ENCODE measurements at regions not wholly inside any gene's neighbourhood (a gene's known extent, or its start where the extent isn't known, plus 50 kb on each side); places are given as distances from the start of the nearest gene placed in this dataset.
"Not testable (repeated sequence)": the region's sequence is repeated elsewhere in the genome, so short reads cannot be mapped to it uniquely, and the experiment has no call there.

- no peaks in the 10 kb centered on the region for H3K4me1 ChIP-seq (ENCODE audit: insufficient read depth, low read length)
These were observed 127.4 kb upstream of the ANKRD50 start for GRCh38 chr4:124839786-124840390.

GRCh38 chr4:124833831-124834505, 121.4 kb upstream of the ANKRD50 start:
- H3K36me3 ChIP-seq (ENCODE audit: insufficient read depth, low read length) = no peaks in the 10 kb centered on the region
- H3K27ac ChIP-seq (ENCODE audit: low read depth, low read length) = no peak overlapping the region
- H3K4me1 ChIP-seq (ENCODE audit: insufficient read depth, low read length) = no peaks in the 10 kb centered on the region
- no peaks in the 10 kb centered on the region for H3K9me3 ChIP-seq (ENCODE audit: low read length)
- H3K9ac ChIP-seq (ENCODE audit: low read length) = no peak overlapping the region
- no peak overlapping the region for H3K4me3 ChIP-seq (ENCODE audit: low read depth in 1 of 2, low read length in 2 of 2)
- no peaks in the 10 kb centered on the region for H3K27me3 ChIP-seq (ENCODE audit: control insufficient read depth in 1 of 2, insufficient read depth in 2 of 2, low read length in 2 of 2)

More at GRCh38 chr4:124839786-124840390, 127.4 kb upstream of the ANKRD50 start:
- H3K27ac ChIP-seq (ENCODE audit: low read depth, low read length) = no peak overlapping the region
- no peak overlapping the region for H3K4me3 ChIP-seq (ENCODE audit: low read depth in 1 of 2, low read length in 2 of 2)
- peaks cover 5% of the 10 kb centered on the region for H3K9me3 ChIP-seq (ENCODE audit: low read length)
- no peaks in the 10 kb centered on the region for H3K27me3 ChIP-seq (ENCODE audit: control insufficient read depth in 1 of 2, insufficient read depth in 2 of 2, low read length in 2 of 2)
- H3K36me3 ChIP-seq (ENCODE audit: insufficient read depth, low read length) = no peaks in the 10 kb centered on the region
- H3K9ac ChIP-seq (ENCODE audit: low read length) = no peak overlapping the region

GRCh38 chr4:124828382-124828781, 115.8 kb upstream of the ANKRD50 start:
- H3K9ac ChIP-seq (ENCODE audit: low read length) = no peak overlapping the region
- H3K27ac ChIP-seq (ENCODE audit: low read depth, low read length) = no peak overlapping the region
- H3K36me3 ChIP-seq (ENCODE audit: insufficient read depth, low read length) = no peaks in the 10 kb centered on the region
- no peak overlapping the region for H3K4me3 ChIP-seq (ENCODE audit: low read depth in 1 of 2, low read length in 2 of 2)
- no peaks in the 10 kb centered on the region for H3K27me3 ChIP-seq (ENCODE audit: control insufficient read depth in 1 of 2, insufficient read depth in 2 of 2, low read length in 2 of 2)
- no peaks in the 10 kb centered on the region for H3K9me3 ChIP-seq (ENCODE audit: low read length)
- no peaks in the 10 kb centered on the region for H3K4me1 ChIP-seq (ENCODE audit: insufficient read depth, low read length)

GRCh38 chr4:124817531-124817930, 105.0 kb upstream of the ANKRD50 start:
- no peak overlapping the region for H3K27ac ChIP-seq (ENCODE audit: low read depth, low read length)
- H3K27me3 ChIP-seq (ENCODE audit: control insufficient read depth in 1 of 2, insufficient read depth in 2 of 2, low read length in 2 of 2) = no peaks in the 10 kb centered on the region
- H3K4me1 ChIP-seq (ENCODE audit: insufficient read depth, low read length) = no peaks in the 10 kb centered on the region
- H3K9me3 ChIP-seq (ENCODE audit: low read length) = no peaks in the 10 kb centered on the region
- no peak overlapping the region for H3K9ac ChIP-seq (ENCODE audit: low read length)
- H3K36me3 ChIP-seq (ENCODE audit: insufficient read depth, low read length) = no peaks in the 10 kb centered on the region
- H3K4me3 ChIP-seq (ENCODE audit: low read depth in 1 of 2, low read length in 2 of 2) = no peak overlapping the region

GRCh38 chr4:124812203-124812602, 99.7 kb upstream of the ANKRD50 start:
- not testable (repeated sequence) for H3K9ac ChIP-seq (ENCODE audit: low read length); H3K27ac ChIP-seq (ENCODE audit: low read depth, low read length); H3K4me3 ChIP-seq (ENCODE audit: low read depth in 1 of 2, low read length in 2 of 2); H3K36me3 ChIP-seq (ENCODE audit: insufficient read depth, low read length); H3K27me3 ChIP-seq (ENCODE audit: control insufficient read depth in 1 of 2, insufficient read depth in 2 of 2, low read length in 2 of 2); H3K9me3 ChIP-seq (ENCODE audit: low read length)
- H3K4me1 ChIP-seq (ENCODE audit: insufficient read depth, low read length) = peaks cover 11% of the 10 kb centered on the region

- Histone ChIP-seq H3K9me3 (ENCODE audit: low read length) (no peaks in the 10 kb centered on the region), H3K27me3 (ENCODE audit: control insufficient read depth in 1 of 2, insufficient read depth in 2 of 2, low read length in 2 of 2) (no peaks in the 10 kb centered on the region), H3K9ac (ENCODE audit: low read length) (no peak overlapping the region), H3K36me3 (ENCODE audit: insufficient read depth, low read length) (no peaks in the 10 kb centered on the region), H3K4me3 (ENCODE audit: low read depth in 1 of 2, low read length in 2 of 2) (no peak overlapping the region), H3K27ac (ENCODE audit: low read depth, low read length) (no peak overlapping the region), H3K4me1 (ENCODE audit: insufficient read depth, low read length) (peaks cover 11% of the 10 kb centered on the region)
These were observed 98.3 kb upstream of the ANKRD50 start for GRCh38 chr4:124810827-124811226.

- Histone ChIP-seq H3K9me3 (ENCODE audit: low read length) (no peaks in the 10 kb centered on the region), H3K9ac (ENCODE audit: low read length) (no peak overlapping the region), H3K27me3 (ENCODE audit: control insufficient read depth in 1 of 2, insufficient read depth in 2 of 2, low read length in 2 of 2) (no peaks in the 10 kb centered on the region), H3K4me3 (ENCODE audit: low read depth in 1 of 2, low read length in 2 of 2) (no peak overlapping the region), H3K4me1 (ENCODE audit: insufficient read depth, low read length) (peaks cover 22% of the 10 kb centered on the region), H3K36me3 (ENCODE audit: insufficient read depth, low read length) (no peaks in the 10 kb centered on the region), H3K27ac (ENCODE audit: low read depth, low read length) (no peak overlapping the region)
These were observed 94.9 kb upstream of the ANKRD50 start for GRCh38 chr4:124807421-124807820.

- Histone ChIP-seq H3K27ac (ENCODE audit: low read depth, low read length) (no peak overlapping the region), H3K9ac (ENCODE audit: low read length) (no peak overlapping the region), H3K36me3 (ENCODE audit: insufficient read depth, low read length) (no peaks in the 10 kb centered on the region), H3K27me3 (ENCODE audit: control insufficient read depth in 1 of 2, insufficient read depth in 2 of 2, low read length in 2 of 2) (no peaks in the 10 kb centered on the region), H3K9me3 (ENCODE audit: low read length) (no peaks in the 10 kb centered on the region), H3K4me1 (ENCODE audit: insufficient read depth, low read length) (peaks cover 22% of the 10 kb centered on the region), H3K4me3 (ENCODE audit: low read depth in 1 of 2, low read length in 2 of 2) (no peak overlapping the region)
These were observed 93.9 kb upstream of the ANKRD50 start for GRCh38 chr4:124806403-124806802.

- Histone ChIP-seq H3K4me3 (ENCODE audit: low read depth in 1 of 2, low read length in 2 of 2) (no peak overlapping the region), H3K27ac (ENCODE audit: low read depth, low read length) (no peak overlapping the region), H3K36me3 (ENCODE audit: insufficient read depth, low read length) (no peaks in the 10 kb centered on the region), H3K9ac (ENCODE audit: low read length) (no peak overlapping the region), H3K4me1 (ENCODE audit: insufficient read depth, low read length) (peaks cover 11% of the 10 kb centered on the region), H3K27me3 (ENCODE audit: control insufficient read depth in 1 of 2, insufficient read depth in 2 of 2, low read length in 2 of 2) (no peaks in the 10 kb centered on the region), H3K9me3 (ENCODE audit: low read length) (no peaks in the 10 kb centered on the region)
These were observed 92.1 kb upstream of the ANKRD50 start for GRCh38 chr4:124804584-124804983.

GRCh38 chr4:124804041-124804440, 91.5 kb upstream of the ANKRD50 start:
- no peak overlapping the region for H3K9ac ChIP-seq (ENCODE audit: low read length)
- H3K27me3 ChIP-seq (ENCODE audit: control insufficient read depth in 1 of 2, insufficient read depth in 2 of 2, low read length in 2 of 2) = no peaks in the 10 kb centered on the region
- no peaks in the 10 kb centered on the region for H3K9me3 ChIP-seq (ENCODE audit: low read length)
- no peak overlapping the region for H3K4me3 ChIP-seq (ENCODE audit: low read depth in 1 of 2, low read length in 2 of 2)
- H3K27ac ChIP-seq (ENCODE audit: low read depth, low read length) = no peak overlapping the region
- peaks cover 11% of the 10 kb centered on the region for H3K4me1 ChIP-seq (ENCODE audit: insufficient read depth, low read length)
- H3K36me3 ChIP-seq (ENCODE audit: insufficient read depth, low read length) = no peaks in the 10 kb centered on the region

- no peaks in the 10 kb centered on the region for H3K36me3 ChIP-seq (ENCODE audit: insufficient read depth, low read length)
- H3K4me3 ChIP-seq (ENCODE audit: low read depth in 1 of 2, low read length in 2 of 2) = no peak overlapping the region
- no peaks in the 10 kb centered on the region for H3K9me3 ChIP-seq (ENCODE audit: low read length)
- H3K4me1 ChIP-seq (ENCODE audit: insufficient read depth, low read length) = peaks cover 11% of the 10 kb centered on the region
- H3K9ac ChIP-seq (ENCODE audit: low read length) = no peak overlapping the region
- no peaks in the 10 kb centered on the region for H3K27me3 ChIP-seq (ENCODE audit: control insufficient read depth in 1 of 2, insufficient read depth in 2 of 2, low read length in 2 of 2)
- no peak overlapping the region for H3K27ac ChIP-seq (ENCODE audit: low read depth, low read length)
These were observed 91.1 kb upstream of the ANKRD50 start for GRCh38 chr4:124803641-124804040.

GRCh38 chr4:124803026-124803425, 90.5 kb upstream of the ANKRD50 start:
- peaks cover 11% of the 10 kb centered on the region for H3K4me1 ChIP-seq (ENCODE audit: insufficient read depth, low read length)
- no peak overlapping the region for H3K4me3 ChIP-seq (ENCODE audit: low read depth in 1 of 2, low read length in 2 of 2)
- no peak overlapping the region for H3K27ac ChIP-seq (ENCODE audit: low read depth, low read length)
- H3K9ac ChIP-seq (ENCODE audit: low read length) = no peak overlapping the region
- H3K9me3 ChIP-seq (ENCODE audit: low read length) = no peaks in the 10 kb centered on the region
- no peaks in the 10 kb centered on the region for H3K36me3 ChIP-seq (ENCODE audit: insufficient read depth, low read length)
- no peaks in the 10 kb centered on the region for H3K27me3 ChIP-seq (ENCODE audit: control insufficient read depth in 1 of 2, insufficient read depth in 2 of 2, low read length in 2 of 2)
